SK-N-SH (cell line): ENCODE measurements at regions not wholly inside any gene's neighbourhood (a gene's known extent, or its start where the extent isn't known, plus 50 kb on each side); places are given as distances from the start of the nearest gene placed in this dataset.

Experiments used
- CTCF ChIP-seq: fragments of 200-600 bp; sonication (generic); IDR thresholded peaks from 2 replicates; pipeline ENCODE4 v1.6.1; 2017; ENCODE audit warnings: antibody characterized with exemption, mild to moderate bottlenecking, moderate library complexity
- EP300 ChIP-seq, 2 experiments: IDR thresholded peaks; 2 replicates each; pipeline versions ENCODE4 v1.4.0 to v1.6.1; 2012; ENCODE audit warnings: borderline replicate concordance in 1 of 2, low read depth in 1 of 2, low read length in 1 of 2
- EZH2phosphoT487 ChIP-seq: fragments of 200-600 bp; sonication (generic); IDR thresholded peaks from 2 replicates; pipeline ENCODE4 v1.6.1; 2017; ENCODE audit warnings: low read depth, mixed run types, mild to moderate bottlenecking, antibody characterized with exemption, moderate library complexity, borderline replicate concordance
- JUND ChIP-seq: IDR thresholded peaks from 2 replicates; pipeline ENCODE4 v1.4.0; 2012
- MAX ChIP-seq: IDR thresholded peaks from 2 replicates; pipeline ENCODE4 v1.4.0; 2012; ENCODE audit warnings: low read depth
- RAD21 ChIP-seq: IDR thresholded peaks from 2 replicates; pipeline ENCODE4 v1.6.1; 2012; ENCODE audit warnings: mild to moderate bottlenecking, low read length
- SIN3A ChIP-seq: IDR thresholded peaks from 2 replicates; pipeline ENCODE4 v1.6.1; 2012; ENCODE audit warnings: low read depth, mild to moderate bottlenecking, low read length, moderate library complexity, borderline replicate concordance

GRCh38 chr5:93886098-93886806, 144.9 kb upstream of the POU5F2 start:
- TF ChIP-seq CTCF (no peak), EP300 (IDR thresholded peaks at IDR 0.05; ENCODE audit: borderline replicate concordance in 1 of 2, low read depth in 1 of 2, low read length in 1 of 2) (no peak), SIN3A (no peak), JUND (no peak), MAX (no peak), RAD21 (no peak), EZH2phosphoT487 (no peak)
